ENCODE measurements at regions not wholly inside any gene's neighbourhood (a gene's known extent, or its start where the extent isn't known, plus 50 kb on each side); places are given as distances from the start of the nearest gene placed in this dataset.

DNA sequence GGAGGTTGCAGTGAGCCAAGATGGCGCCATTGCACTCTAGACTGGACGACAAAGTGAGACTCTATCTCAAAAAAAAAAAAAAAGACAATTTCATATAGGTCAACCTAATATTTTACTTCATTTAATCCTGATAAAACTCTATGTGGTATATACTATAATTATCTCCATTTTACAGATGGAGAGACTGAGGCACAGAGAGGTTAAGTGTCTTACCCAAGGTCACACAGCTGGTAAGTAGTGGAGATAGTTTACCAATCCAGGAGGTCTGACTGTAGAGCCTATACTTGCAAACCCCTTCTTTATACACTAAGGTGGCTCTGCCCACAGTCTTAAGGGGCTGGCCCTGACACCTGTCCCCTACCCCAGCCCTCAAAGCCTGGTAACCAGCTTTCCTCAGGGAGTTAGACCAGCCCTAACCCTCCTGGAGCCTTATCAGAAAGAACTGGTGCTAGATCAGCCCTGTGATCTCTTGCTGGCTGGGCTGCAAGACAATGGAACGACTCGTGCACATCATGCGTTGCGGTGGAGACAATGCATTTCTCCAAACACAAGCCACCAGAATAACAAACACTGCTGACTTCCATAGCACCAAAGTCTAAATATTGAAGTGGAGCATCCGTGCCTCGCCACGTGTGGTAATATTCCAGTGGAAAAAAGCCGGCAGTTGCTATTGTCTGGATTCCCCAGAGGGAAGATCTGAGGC, 60.0 kb upstream of the SMAD3 start:
- no peak for TF ChIP-seq FOSL1 (IDR thresholded peaks at IDR 0.05; ENCODE audit: low read depth)
- TF ChIP-seq ELF1 (IDR thresholded peaks at IDR 0.05; ENCODE audit: borderline replicate concordance, low read depth) = no peak
- TF ChIP-seq, protein P1, sequence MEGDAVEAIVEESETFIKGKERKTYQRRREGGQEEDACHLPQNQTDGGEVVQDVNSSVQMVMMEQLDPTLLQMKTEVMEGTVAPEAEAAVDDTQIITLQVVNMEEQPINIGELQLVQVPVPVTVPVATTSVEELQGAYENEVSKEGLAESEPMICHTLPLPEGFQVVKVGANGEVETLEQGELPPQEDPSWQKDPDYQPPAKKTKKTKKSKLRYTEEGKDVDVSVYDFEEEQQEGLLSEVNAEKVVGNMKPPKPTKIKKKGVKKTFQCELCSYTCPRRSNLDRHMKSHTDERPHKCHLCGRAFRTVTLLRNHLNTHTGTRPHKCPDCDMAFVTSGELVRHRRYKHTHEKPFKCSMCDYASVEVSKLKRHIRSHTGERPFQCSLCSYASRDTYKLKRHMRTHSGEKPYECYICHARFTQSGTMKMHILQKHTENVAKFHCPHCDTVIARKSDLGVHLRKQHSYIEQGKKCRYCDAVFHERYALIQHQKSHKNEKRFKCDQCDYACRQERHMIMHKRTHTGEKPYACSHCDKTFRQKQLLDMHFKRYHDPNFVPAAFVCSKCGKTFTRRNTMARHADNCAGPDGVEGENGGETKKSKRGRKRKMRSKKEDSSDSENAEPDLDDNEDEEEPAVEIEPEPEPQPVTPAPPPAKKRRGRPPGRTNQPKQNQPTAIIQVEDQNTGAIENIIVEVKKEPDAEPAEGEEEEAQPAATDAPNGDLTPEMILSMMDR (IDR thresholded peaks at IDR 0.05 in 2 of 3, conservative IDR thresholded peaks at IDR 0.05 in 1 of 3; ENCODE audit: borderline replicate concordance in 1 of 3, insufficient read depth in 1 of 3, low read depth in 2 of 3, low read length in 2 of 3) = no peak
- TF ChIP-seq, protein P2, sequence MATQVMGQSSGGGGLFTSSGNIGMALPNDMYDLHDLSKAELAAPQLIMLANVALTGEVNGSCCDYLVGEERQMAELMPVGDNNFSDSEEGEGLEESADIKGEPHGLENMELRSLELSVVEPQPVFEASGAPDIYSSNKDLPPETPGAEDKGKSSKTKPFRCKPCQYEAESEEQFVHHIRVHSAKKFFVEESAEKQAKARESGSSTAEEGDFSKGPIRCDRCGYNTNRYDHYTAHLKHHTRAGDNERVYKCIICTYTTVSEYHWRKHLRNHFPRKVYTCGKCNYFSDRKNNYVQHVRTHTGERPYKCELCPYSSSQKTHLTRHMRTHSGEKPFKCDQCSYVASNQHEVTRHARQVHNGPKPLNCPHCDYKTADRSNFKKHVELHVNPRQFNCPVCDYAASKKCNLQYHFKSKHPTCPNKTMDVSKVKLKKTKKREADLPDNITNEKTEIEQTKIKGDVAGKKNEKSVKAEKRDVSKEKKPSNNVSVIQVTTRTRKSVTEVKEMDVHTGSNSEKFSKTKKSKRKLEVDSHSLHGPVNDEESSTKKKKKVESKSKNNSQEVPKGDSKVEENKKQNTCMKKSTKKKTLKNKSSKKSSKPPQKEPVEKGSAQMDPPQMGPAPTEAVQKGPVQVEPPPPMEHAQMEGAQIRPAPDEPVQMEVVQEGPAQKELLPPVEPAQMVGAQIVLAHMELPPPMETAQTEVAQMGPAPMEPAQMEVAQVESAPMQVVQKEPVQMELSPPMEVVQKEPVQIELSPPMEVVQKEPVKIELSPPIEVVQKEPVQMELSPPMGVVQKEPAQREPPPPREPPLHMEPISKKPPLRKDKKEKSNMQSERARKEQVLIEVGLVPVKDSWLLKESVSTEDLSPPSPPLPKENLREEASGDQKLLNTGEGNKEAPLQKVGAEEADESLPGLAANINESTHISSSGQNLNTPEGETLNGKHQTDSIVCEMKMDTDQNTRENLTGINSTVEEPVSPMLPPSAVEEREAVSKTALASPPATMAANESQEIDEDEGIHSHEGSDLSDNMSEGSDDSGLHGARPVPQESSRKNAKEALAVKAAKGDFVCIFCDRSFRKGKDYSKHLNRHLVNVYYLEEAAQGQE (IDR thresholded peaks at IDR 0.05; ENCODE audit: low read depth) = no peak
